HG02798 (cell line): ENCODE measurements at regions not wholly inside any gene's neighbourhood (a gene's known extent, or its start where the extent isn't known, plus 50 kb on each side); places are given as distances from the start of the nearest gene placed in this dataset.
"Not testable (repeated sequence)": the region's sequence is repeated elsewhere in the genome, so short reads cannot be mapped to it uniquely, and the experiment has no call there.

ENCODE experiments used
- ATAC-seq: cut with Tn5 transposase; IDR thresholded peaks from one replicate; pipeline ENCODE4 v1.9.1; 2021; ENCODE audit warnings: mild to moderate bottlenecking; ENCODE audit not compliant: unreplicated experiment, poor library complexity

DNA sequence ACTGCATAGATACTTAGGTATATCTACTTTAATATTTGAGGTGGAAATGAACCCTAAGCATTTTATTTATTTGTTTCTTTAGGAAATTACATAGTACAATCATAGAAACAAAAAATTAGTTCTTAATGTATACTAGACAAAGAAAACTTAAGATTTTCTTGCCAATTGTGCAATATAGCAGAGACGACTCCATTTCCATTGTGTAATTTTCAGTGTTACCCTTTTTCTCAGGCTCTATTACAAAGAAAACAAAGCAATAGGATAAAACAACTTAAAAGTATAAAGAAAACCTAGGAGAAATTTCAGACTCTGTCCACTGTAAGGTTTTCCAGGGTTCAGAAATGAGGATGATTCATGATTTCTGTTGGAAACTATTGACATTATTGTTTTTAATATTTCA lies 89.0 kb upstream of the SERTAD2 start:
- no peak for ATAC-seq

DNA sequence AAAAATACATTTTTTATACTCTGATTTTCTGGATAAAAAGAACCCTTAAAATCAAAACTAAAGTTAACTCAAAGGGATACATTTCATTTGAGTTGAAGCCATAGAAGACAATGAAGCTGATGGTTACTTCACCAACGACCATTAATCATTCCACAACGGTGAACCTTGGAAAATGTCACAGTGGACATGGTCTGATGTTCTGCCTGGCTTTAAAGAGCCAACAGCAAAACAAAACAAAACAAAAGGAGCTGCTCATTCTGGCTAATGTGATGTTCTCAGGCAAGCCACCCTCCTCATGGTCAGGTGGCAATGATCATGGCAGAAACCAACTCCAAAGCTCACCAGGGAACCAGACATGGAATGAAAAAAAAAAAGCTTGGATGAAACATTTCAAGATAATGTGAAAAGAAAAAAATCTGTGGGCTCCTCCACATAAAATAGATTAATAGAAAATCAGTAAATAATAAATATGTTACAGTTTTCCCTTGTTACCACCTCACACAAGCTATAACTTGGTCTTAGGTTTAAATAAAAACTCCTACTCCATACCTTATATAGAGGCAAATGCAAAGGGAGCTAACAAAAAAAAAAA lies 90.1 kb upstream of the SERTAD2 start:
- ATAC-seq: no peak

DNA sequence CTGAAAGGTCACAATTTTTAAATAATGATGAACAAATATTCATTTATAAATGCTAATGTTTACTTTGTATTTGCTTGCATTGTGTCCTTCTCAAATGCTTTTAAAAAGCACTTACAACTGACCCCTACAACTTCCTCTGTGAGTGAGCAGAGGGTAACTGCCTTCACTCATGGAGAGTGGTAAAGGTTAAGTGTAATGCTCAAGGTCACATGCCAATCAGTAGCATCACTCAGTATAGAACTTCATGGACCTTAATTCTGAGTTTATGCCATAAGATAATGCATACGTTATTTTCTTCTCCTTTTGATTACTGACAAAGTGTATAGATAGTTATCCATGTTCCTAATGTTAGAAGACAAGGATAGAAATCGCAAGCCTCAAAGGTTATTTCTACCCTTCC lies 91.8 kb upstream of the SERTAD2 start:
- ATAC-seq: no peak

DNA sequence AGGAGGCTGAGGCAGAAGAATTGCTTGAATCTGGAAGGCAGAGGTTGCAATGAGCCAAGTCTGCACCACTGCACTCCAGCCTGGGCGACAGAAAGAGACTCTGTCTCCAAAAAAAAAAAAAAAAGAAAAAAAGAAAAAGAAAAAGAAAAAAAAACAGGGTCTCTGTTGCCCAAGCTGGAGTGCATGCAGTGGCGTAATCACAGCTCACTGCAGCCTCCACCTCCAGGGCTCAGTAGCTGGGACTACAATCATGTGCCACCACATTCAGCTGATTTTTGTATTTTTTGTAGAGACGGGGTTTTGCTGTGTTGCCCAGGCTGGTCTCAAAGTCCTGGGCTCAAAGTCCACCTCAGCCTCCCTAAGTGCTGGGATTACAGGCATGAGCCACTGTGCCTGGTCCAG lies 94.0 kb upstream of the SERTAD2 start:
- not testable (repeated sequence) for ATAC-seq

DNA sequence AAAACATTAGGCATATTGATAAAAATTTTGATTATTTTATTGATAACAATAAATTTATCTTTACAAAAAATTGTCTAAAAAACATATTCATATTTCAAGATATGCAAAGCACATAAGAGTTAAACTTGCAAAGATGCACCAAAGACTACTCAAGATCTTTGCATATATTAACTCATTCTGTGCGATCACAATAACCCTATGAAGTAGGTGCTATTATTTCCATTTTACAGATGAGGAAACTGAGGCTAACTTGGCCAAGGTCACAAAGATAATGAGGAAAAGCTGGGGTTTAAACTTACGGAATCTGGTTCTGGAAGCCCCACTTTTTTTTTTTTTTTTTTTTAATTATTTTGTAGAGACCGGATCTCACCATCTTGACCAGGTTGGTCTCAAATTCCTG lies 94.4 kb upstream of the SERTAD2 start:
- ATAC-seq: no peak

DNA sequence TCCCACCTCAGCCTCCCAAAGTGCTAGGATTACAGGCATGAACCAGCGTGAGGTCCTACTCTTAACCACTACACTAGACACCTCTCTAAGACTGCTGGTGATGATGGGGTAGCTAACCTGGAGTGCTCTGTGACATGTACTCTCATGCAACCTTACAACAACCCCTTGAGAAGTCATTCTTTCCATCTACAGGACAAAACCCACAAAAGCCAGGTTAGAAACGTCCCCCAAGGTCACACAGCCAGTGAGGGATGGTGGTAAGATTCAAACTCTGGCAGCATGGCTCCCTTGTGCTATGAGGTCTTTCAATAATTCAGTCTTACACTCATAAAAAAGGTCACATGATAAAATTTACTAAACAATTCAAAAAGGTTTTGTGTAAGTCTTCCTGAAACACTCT lies 94.8 kb upstream of the SERTAD2 start:
- ATAC-seq: no peak

DNA sequence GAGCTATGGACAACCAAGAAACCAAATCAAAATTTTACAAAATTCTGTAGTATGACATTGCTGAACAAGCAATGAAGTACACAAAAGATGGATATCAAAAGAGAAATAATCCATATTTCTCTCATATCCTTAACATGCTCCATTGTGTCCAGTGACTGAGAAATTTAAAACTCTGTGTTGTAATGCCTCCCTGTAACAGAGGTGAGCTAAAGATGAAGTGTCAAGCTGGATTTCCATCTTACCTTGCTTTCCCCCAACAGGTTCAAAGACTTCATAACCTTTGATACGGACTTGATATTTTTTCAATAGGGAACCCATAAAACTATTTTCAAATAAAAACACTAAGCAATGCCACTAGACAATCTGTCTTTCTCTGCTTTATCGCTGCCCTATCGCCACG lies 95.7 kb upstream of the SERTAD2 start:
- no peak for ATAC-seq

DNA sequence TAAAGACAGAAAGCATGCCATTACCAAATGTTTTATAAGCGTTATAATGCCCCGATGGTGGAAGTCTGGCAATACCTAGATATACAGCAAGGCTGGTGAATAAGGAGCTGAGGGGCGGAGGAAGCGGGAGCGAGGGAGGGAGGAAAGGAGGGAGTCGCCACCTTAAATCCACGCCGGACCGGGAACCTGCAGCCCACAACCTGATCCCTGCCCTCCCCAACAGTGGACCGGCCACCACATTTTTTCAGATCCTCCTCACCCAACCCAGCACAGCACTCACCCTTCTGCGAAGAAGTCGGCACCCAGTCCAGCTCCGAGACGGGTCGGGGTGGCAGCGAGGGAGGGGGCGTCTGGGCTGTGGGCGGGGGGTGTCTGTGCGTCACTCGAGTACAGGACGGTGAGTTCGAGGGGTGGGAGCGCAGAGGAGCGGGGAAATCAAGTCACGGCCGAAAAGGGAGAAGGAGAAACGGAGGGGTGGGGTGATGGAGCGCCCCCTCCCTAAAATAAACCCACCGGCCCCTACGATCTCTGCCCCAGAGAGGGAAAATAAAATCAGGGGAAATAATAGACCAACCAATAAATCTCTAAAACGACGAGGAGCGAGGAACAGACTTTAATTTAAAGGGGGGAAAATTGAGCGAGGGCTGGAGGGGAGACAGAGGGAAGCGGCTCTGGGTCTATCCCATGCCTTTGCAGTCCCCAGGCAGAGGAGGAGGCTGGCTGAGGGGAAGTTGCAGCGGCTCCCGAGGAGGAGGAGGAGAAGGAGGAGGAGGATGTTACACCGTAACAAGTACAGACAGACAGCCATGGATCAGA lies 96.5 kb upstream of the SERTAD2 start:
- no peak for ATAC-seq

DNA sequence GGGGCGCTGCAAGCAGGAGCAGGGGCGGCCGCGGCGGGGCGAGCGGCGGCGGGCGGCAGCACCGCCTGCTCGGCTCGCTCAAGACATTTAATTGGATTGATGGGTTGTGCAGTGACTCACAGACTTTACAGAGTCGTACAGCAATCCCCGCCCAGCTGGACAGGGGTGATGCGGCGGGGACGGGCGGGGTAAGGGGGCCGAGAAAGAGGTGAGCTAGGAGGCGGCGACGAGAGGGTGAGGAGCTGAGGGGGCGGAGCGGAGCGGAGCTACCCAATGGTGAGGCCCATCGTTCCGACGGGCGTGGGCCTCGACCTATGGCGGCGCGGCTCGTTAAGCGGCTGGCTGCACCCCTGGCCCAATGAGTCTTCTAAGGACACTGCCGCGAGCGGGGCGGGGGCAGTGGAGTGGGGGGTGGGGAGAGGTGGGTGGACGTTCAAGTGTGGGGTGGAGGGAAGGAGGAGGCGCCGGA lies 97.1 kb upstream of the SERTAD2 start:
- peak; percentile 87 for ATAC-seq

DNA sequence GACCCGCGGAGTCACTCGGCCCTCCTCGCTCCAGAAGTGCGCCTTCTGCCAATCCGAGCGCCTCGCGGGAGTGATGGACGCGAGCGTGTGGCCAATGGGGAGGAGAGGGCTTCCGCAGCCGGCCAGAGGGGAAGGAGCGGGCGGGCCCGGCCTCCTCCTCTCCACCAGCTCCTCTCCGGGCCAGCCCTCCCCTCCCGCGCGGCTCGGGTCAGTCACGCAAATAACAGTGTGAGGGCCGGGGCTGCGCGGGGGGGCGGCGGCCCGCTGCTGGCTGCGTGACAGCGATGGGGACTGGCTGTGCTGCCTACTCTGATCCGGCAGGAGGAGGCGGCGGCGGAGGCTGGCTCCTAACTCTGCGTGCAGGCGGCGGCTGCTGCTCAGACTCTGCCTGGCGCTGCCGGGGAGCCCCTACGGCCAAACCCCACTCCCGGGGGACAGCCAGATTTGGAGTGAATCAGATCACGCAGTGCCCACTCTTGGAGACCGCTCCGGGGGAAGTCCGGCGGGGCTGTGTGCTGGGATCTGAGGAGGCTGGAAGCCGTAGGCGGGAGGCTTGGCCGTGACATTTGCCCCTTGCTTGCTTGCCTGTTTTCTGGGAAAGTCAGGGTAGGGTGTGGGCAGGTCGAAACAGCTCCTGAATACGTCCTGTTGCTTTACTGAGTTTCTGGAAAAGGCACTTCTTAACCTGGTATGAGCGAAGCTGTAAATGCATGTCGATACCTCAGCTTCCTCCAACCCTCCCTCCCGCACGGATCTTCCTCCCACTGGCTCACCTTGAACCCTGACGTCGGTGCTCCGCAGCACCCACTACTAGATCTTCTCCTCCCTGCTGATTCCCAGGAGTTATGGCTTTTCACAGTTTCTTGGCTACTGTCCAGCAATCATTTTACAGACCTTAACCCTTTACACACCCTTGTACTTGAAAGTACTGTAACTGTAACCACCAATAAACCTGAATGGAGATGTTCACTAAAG lies 97.9 kb upstream of the SERTAD2 start:
- ATAC-seq: peak; percentile 86

DNA sequence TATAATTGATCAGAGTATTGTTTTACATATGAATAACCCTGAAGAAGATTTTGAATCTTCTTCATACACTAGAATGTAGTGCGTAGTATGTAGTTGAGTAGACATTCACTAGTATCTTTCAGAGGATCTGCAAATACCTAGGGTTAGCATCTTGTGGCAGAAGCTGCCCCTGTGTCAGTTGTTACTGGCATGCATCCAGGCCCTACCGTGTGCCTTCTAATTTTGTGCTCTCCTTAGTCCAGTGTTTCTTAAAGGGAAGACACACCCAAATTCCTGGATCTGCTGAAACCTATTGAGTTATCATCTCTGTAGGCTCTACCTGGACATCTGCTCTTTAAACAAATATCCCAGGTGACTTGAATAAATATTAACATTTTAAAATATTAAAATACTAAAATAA lies 99.7 kb upstream of the SERTAD2 start:
- ATAC-seq: no peak

DNA sequence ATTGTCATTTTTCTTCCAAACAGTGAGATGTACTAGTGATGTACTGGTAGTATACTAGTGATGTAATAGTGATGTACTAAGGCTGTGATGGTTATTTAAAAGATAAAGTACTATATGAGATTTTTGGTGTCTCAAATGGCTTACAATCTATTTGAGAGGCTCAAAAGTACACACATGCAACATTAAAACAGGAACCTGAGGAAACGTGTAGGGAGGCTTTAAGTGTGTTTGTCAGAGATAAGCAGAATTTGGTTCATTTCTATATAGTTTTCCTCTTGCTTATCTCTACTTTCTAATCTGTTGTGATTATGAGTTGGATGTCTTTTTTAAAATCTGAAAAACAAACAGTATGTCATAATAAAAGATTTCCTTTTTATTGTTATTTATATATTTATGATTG lies 100.9 kb upstream of the SERTAD2 start:
- no peak for ATAC-seq

DNA sequence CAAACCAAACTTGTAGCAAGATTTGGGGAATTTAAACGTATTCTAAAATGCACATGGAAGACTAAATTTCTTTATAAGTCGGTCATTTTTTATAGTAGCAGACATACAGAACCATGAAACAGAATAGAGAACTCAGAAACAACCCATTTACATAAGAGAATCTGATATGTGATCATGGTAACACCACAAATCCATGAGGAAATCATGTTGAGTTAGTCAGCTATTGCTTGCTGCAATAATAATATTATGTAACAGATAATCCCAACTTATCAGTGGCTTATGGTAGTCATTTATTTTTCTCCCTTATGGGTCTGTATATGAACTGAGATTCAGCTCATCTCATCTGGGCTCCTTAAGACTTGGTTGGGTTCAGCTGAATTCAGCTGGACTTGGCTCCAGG lies 103.4 kb upstream of the SERTAD2 start:
- ATAC-seq: no peak

DNA sequence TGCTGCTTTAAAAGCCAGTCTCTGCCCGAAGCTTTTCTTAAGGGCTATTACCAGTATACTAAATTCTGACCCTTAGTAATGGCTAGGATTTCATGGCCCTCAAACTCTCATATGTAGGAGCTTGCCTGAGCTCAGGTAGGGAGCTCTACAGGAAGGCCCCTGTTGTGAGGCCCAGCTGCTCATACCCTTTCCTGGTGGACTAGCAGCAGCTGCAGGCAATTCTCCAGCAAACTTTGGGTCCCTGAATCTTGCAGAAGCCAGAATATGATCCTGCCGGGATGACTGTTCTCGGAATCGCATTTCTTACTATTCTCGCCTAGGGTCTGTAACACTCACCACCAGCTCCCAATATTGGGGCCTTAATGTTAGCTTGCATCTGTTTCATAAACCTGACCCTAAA lies 106.4 kb upstream of the SERTAD2 start:
- ATAC-seq: no peak

DNA sequence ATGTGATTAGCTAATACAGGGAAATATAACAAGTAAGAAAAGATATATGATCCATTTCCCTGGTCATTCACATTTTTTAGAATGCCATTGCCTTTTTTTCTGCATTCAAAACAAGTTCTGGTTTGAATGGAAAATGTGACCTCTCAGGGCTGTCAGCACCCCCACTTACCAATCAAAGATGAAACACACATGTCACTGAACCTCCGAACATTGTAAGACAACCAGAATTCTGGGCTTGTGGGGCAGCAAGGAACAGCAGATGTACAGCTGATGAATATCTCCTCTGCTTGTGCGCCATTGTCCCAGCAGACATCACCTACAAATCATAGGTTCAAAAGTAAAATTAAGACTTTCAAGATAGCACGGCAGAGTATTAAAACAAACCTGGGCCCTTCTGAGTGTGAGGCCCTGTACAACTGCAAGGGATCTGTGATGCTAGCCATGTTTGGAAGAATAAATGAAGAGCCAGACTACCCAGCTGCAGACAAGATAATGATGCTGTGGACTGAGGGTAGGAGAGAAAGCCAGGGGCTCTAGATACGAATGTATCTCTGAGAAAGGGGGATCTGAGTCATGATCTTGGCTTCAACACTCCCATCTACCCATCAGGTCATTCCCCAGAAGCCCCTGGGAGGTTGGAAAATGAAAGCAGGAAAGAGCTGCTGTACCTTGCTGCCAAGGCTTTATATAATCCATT lies 108.7 kb upstream of the SERTAD2 start:
- ATAC-seq: no peak

DNA sequence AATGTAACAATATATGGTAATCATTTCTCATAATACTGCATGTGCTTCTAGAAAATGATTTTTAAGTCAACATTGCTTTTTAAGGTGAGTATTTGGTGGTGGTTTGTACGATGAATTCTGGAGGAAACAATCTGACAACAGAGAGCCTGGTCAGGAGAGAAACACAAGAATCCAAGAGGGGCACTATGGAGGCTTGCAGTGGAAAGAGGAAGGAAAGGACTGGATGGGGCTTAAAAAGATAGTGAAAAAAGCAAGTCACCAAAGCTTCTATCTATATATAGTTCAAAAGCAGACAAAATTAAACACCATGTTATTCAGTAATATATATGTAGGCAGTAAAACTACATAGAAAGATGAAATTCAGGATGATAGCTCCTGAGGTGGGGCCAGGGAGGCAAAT lies 109.4 kb upstream of the SERTAD2 start:
- no peak for ATAC-seq

DNA sequence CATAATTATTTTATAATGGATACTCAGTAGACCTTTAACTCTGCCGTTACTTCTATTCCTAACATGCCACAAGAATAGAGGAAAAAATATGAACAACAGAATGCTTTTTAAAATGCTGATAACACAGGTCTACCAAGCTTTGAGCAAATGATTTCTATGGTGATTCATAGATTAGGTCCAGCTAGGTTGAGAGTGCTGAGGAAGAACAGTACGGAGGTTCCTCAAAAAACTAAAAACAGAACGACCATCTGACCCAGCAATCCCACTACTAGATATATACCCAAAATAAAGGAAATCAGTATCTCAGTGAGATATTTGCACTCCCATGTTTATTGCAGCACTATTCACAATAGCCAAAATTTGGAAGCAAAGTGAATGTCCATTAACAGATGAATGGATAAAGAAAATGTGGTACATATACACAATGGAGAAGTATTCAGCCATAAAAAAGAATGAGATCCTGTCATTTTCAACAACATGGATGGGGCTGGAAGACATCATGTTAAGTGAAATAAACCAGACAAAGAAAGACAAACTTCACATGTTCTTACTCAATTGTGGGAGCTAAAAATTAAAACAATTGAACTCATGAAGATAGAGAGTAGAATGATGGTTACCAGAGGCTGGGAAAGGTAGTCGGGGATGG lies 111.6 kb upstream of the SERTAD2 start:
- no peak for ATAC-seq

DNA sequence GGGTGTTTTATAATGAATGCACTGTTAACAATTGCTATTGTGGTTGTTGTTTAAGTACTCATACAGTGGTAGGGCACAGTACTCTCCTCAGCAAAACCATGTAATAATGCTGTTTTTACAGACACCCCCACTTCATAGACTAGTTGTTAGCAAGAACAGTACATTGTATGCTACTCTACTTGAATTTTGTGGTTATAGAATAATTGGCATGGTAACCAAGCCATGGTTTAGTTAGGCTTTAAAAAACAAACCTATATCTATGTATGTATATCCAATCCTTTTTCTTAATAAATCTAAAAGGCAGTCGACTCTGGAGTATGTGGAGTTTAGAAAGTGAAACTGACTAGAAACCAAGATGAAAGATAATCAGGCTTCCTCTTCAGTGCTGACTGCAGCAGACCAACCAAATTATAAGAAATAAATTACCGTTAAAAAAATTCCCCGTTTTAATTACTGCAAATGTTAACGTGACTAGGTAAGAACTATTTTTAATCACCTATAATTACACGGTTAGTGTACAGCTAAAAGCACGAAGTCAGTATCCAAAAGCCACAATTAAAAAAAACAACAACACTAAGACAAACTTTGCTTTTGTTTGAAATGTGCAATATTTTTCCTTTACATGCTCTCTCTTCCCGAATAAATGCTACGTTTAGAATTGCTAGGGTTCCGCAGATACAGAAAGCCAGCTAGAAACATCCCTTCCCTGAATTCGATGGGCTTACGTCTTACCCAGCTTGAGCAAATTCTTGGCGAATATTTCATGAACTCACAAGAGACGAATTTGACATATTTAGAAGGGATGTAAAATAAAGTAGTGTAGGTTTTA lies 113.3 kb upstream of the SERTAD2 start:
- peak; percentile 32 for ATAC-seq
